HFF-Myc (cell line): ENCODE measurements at regions not wholly inside any gene's neighbourhood (a gene's known extent, or its start where the extent isn't known, plus 50 kb on each side); places are given as distances from the start of the nearest gene placed in this dataset.

Experiments used
- DNase-seq: peaks from one replicate; pipeline ENCODE4 v3.0.0-alpha.2; 2011; ENCODE audit warnings: low read depth; ENCODE audit errors: extremely low read depth
- H3K4me3 ChIP-seq: replicated peaks from 2 replicates; pipeline ENCODE4 v1.5.1; 2011; ENCODE audit warnings: low read depth, mild to moderate bottlenecking, control low read depth, low read length
- CTCF ChIP-seq: IDR thresholded peaks from 2 replicates; pipeline ENCODE4 v1.5.1; 2012; ENCODE audit warnings: mild to moderate bottlenecking, low read depth, low read length, control low read depth; ENCODE audit errors: missing control alignments

GRCh38 chr17:31597646-31598398 is 206.3 kb downstream of the RAB11FIP4 start:
- no peak for TF ChIP-seq CTCF

GRCh38 chr17:31596382-31597323 is 205.2 kb downstream of the RAB11FIP4 start:
- DNase-seq: peak; percentile 85
- no peak overlapping the region for H3K4me3 ChIP-seq
- no peak for TF ChIP-seq CTCF

More at GRCh38 chr17:31597646-31598398, 206.3 kb downstream of the RAB11FIP4 start:
- no peak overlapping the region for H3K4me3 ChIP-seq
- no peak for DNase-seq

GRCh38 chr17:31595666-31596381 is 204.3 kb downstream of the RAB11FIP4 start:
- H3K4me3 ChIP-seq: no peak overlapping the region
- TF ChIP-seq CTCF: no peak
- DNase-seq: no peak

GRCh38 chr17:31595076-31595475 is 203.6 kb downstream of the RAB11FIP4 start:
- DNase-seq: no peak
- H3K4me3 ChIP-seq: no peak overlapping the region
- TF ChIP-seq CTCF: no peak

- no peak for DNase-seq
- H3K4me3 ChIP-seq: no peak overlapping the region
- TF ChIP-seq CTCF: no peak
These were observed 202.9 kb downstream of the RAB11FIP4 start for GRCh38 chr17:31594416-31594815.

- DNase-seq: no peak
- H3K4me3 ChIP-seq: no peak overlapping the region
- TF ChIP-seq CTCF: no peak
These were observed 202.3 kb downstream of the RAB11FIP4 start for GRCh38 chr17:31593806-31594205.
